ENCODE measurements at regions not wholly inside any gene's neighbourhood (a gene's known extent, or its start where the extent isn't known, plus 50 kb on each side); places are given as distances from the start of the nearest gene placed in this dataset.

DNA sequence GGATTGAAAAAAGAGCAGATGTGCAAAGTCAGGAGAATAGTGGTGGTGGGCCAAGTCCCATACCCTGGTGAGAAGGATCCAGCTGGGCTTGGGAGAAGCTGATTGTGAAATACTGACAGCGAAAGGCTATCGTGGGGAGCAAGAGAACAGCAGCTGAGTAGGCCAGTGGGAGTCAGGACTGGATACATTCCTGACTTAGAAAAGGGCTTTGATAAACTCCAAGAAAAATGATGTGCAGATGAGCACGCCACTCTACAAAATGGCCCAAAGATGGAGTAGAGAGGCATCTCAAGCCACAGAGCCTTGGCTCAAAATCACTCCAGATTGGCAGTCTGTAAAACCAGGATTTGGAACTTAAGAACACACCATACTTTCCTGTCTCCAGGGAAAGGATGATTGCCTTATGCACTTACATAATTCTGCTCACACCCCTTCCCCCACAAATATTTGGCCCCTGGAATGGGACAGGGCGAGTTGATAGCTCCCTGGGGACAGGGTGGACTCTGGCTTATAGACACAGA, 578.7 kb downstream of the MAFB start:
- no peak for TF ChIP-seq MAFK (IDR thresholded peaks at IDR 0.05; ENCODE audit: low read depth, low read length)
- TF ChIP-seq KDM1A (IDR thresholded peaks at IDR 0.05; ENCODE audit: borderline replicate concordance, low read length), result no peak
- TF ChIP-seq, protein P1, sequence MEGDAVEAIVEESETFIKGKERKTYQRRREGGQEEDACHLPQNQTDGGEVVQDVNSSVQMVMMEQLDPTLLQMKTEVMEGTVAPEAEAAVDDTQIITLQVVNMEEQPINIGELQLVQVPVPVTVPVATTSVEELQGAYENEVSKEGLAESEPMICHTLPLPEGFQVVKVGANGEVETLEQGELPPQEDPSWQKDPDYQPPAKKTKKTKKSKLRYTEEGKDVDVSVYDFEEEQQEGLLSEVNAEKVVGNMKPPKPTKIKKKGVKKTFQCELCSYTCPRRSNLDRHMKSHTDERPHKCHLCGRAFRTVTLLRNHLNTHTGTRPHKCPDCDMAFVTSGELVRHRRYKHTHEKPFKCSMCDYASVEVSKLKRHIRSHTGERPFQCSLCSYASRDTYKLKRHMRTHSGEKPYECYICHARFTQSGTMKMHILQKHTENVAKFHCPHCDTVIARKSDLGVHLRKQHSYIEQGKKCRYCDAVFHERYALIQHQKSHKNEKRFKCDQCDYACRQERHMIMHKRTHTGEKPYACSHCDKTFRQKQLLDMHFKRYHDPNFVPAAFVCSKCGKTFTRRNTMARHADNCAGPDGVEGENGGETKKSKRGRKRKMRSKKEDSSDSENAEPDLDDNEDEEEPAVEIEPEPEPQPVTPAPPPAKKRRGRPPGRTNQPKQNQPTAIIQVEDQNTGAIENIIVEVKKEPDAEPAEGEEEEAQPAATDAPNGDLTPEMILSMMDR (IDR thresholded peaks at IDR 0.05; ENCODE audit: control extremely low read depth in 1 of 3, insufficient read depth in 1 of 3, low read depth in 1 of 3, low read length in 3 of 3), result no peak
- no peak for TF ChIP-seq SIN3A (conservative IDR thresholded peaks at IDR 0.05 in 1 of 2, IDR thresholded peaks at IDR 0.05 in 1 of 2; ENCODE audit: low read depth in 1 of 2, low read length in 2 of 2)
- TF ChIP-seq SRF (IDR thresholded peaks at IDR 0.05; ENCODE audit: low read depth, low read length), result no peak
- TF ChIP-seq SP4 (IDR thresholded peaks at IDR 0.05; ENCODE audit: low read length), result no peak
- TF ChIP-seq EGR1 (IDR thresholded peaks at IDR 0.05; ENCODE audit: borderline replicate concordance, low read depth, low read length), result no peak
- no peak for TF ChIP-seq NRF1 (IDR thresholded peaks at IDR 0.05; ENCODE audit: low read depth, low read length)
- TF ChIP-seq HDAC2 (IDR thresholded peaks at IDR 0.05; ENCODE audit: borderline replicate concordance in 1 of 2, low read depth in 2 of 2, low read length in 2 of 2), result no peak
- no peak for TF ChIP-seq POLR2AphosphoS5 (IDR thresholded peaks at IDR 0.05; ENCODE audit: low read depth, low read length)
- no peak for TF ChIP-seq JUND (IDR thresholded peaks at IDR 0.05; ENCODE audit: low read length)
